COLO668 (cell line): ENCODE measurements at regions not wholly inside any gene's neighbourhood (a gene's known extent, or its start where the extent isn't known, plus 50 kb on each side); places are given as distances from the start of the nearest gene placed in this dataset.
A peak's percentile ranks its signal among the peaks of the same experiment; 100 is the strongest.

Experiments used
- DNase-seq: peaks from one replicate; lab custom pipeline; 2025; ENCODE audit not compliant: unreplicated experiment; lab: John Stamatoyannopoulos, UW

DNA sequence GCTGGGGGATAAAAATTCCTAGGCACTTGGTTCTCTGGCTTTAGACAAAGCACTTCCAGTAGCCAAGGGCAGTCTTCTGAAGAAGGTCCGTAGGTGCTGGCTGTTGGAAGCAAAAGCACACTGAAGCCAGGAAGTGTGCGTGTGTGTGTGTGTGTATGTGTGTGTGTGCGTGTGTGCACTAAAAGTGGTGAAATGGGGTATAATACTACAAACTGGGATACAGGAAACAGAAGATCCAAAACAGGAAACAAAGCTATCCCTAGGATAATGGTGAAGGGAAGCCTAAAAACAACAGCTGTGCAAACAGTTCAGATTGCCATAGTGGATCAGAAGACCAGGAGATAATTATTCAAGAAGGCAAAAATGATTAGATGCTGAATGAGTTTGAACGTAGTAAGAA lies 103.4 kb downstream of the IL20RB start:
- peak; percentile 4 for DNase-seq

DNA sequence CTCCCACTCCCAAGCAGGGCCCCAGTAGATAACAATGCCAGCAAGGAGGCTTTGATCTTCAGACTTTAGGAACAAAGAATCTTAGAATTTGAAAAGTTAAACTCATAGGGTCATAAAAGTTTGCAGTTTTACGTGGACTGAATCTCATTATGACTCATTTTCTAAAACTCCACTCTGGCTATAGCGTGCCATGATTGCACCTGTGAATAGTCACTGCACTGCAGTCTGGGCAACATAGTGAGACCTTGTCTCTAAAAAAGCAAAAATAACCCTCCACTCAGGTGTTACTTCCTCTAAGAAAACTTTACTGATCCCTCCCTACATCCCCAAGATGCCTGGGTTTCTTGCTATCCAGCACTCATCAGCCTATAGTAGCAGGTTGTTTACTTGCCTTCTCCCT lies 104.5 kb downstream of the IL20RB start:
- no peak for DNase-seq

DNA sequence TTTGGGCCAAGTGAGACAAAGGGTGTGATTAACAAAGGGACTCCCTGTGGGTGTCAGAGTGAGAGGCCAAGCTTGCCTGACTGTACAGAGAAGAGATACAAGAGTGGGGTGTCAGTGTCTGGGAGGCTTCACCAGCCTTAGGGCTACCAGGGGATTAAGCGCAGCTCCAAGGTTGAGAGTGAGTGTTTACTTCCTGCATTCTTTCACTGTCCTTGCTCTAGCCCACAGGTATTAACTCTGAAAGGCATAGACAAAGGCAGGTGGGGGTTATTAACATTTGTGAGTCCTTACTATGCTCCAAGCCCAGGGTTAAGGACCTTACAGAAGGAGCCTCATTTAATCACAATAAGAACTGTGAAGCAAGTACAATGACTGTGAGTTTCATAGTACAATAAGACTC lies 107.6 kb downstream of the IL20RB start:
- no peak for DNase-seq

DNA sequence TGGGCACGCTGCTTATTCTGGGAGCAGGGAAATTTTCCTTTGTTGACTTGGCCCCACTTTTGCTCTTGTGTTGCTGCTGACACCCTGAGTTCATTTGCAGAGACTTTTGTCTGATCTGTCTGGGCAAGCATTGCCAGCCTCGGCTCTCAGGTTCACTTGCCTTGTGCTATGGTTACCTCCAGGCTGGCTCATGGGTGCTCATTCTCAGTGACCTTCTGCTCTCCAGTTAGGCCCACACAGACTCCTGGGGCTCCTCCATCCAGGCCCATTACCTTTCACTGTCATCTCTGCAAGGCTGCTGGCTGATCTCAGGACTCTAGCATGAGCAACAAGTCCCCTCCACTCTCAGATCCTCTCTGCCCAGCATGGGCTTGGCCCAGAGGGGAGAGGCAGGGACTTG lies 108.3 kb downstream of the IL20RB start:
- no peak for DNase-seq

DNA sequence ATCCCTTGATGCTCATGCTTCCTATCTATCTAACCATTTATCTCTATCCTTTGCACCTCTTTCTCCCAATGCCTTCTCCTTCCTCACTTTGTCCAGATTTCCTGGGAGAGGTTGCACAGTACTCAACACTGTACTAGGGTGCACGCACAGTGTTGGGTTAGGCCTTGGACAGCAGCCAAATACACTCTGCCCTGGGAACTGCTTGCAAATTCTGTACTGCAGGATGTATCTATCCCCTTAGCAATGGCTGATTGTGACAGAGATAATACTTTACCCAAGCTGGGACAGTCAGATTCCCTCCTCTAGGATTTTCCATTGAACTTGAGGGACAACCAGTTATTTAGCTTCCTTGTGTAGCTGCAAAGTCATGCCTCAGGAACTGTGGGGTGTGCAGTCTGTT lies 113.3 kb downstream of the IL20RB start:
- peak; percentile 1 for DNase-seq

GRCh38 chr3:137075020-137075419 lies 117.2 kb downstream of the IL20RB start:
- no peak for DNase-seq

- no peak for DNase-seq
These were observed 120.3 kb downstream of the IL20RB start for GRCh38 chr3:137078040-137078439.

DNA sequence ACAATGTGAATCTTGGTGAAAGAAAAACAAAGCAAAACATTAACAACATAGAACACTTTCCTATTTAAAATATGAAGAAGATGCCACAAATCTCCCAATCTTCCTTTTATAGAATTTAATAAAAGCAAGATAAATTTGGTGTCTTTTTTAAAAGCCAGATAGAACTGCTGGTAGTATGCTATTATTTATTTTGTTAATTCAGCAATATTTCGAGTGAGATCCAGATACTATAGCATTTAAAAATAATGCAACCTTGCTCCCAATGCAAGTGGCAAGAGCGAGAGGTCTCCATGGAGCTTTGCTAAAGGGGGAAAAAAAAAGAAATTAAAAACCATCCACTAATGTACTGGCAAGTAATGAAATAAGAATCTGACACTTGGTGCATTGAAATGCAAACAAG lies 121.8 kb downstream of the IL20RB start:
- no peak for DNase-seq

- DNase-seq = no peak
These were observed 123.9 kb downstream of the IL20RB start for GRCh38 chr3:137081711-137082110.

DNA sequence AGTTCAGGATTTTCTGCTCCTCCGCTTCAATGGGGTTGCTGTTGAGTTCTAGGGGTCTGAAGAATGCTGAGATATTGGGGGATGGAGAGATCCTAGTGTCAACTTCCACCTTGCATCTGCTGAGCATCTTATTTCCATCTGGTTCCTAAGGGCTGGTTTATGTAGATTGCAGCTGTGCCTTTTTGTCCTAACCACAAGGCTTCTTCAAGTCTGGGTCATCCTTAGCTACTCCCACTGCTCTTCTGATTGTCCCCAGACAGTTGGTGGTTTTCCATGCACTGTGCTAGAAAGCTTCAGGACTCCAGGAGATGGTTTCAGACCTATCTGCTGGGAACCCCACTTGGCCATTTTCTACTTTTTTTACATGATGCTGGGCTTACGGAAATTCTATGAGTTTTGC lies 125.0 kb downstream of the IL20RB start:
- DNase-seq = no peak

DNA sequence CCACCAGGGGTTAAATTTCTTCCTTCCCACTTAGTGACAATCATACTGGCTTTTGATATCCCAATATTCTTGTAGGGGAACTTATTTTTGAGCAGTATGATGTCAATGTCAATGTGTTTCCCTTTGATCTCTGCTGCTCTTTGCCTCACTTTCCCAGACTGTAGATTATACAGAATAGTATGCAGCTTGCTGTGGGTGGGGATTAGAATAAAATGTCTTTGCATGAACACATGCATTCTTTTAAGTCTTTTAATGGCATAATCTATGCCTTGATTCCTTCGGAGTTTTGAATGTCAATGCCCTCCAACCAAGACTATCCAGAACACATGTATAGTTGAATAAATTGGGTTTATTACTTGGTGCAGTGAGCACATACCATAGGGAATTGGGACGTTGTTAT lies 125.5 kb downstream of the IL20RB start:
- no peak for DNase-seq

DNA sequence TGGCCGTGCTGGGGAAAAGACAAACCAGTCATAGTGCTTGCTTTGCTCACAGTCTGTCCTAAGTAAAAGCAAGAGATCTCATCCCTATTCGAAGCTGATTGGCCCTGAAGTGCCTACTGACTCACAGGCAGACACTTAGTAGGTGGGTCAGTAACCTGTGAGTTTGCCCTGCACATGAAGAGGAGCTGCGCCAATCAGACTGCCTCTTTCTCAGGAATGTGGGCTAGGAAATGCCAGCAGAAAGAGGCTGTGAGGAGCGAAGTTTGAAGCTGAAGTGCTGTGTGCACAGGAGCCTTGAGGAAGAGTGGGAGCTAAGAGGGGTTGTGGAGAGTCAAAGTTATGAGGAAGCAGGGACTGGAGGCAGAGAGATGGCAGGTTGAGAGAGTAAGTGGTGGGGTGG lies 126.8 kb downstream of the IL20RB start:
- no peak for DNase-seq

- no peak for DNase-seq
These were observed 139.6 kb downstream of the IL20RB start for GRCh38 chr3:137097386-137097785.

GRCh38 chr3:137097852-137098251 lies 140.1 kb downstream of the IL20RB start:
- no peak for DNase-seq

GRCh38 chr3:137099364-137100219 lies 141.8 kb downstream of the IL20RB start:
- no peak for DNase-seq

- DNase-seq = no peak
These were observed 142.5 kb downstream of the IL20RB start for GRCh38 chr3:137100326-137100725.

- no peak for DNase-seq
These were observed 146.0 kb downstream of the IL20RB start for GRCh38 chr3:137103739-137104138.

DNA sequence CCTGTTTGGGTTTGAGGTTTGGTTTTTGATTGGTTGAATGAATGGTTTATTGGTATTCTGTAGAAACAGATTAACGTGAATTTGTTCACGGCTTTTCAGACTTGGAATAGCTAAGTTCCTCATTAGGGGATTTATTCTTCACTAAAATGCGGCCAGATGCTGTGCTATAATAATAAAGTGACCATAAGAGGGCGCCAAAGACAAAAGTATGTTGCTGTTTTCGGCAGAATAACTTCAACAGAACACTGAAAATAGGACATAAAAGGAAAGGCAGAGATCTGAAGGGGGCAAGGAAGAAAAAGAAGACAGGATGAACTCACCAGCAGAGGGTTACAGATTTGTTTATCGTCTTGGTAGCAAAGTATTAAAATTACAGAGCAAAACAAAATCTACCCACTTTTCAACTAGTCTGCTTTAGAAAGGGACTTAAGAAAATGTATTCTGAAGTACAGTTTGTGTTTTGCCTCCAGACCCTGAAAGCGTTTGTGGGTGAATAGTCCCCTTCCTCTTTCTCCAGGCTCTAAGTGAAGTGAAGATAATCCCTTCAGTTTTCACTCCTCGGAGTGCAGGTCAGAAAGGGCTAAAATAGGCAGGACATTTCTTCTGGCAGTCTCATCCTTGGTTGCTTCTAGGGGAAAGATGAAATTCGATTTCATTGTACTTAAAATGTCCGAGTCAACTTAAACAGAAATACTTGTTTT lies 147.6 kb downstream of the IL20RB start:
- DNase-seq = peak; percentile 10

- no peak for DNase-seq
These were observed 148.9 kb downstream of the IL20RB start for GRCh38 chr3:137106612-137107240.

DNA sequence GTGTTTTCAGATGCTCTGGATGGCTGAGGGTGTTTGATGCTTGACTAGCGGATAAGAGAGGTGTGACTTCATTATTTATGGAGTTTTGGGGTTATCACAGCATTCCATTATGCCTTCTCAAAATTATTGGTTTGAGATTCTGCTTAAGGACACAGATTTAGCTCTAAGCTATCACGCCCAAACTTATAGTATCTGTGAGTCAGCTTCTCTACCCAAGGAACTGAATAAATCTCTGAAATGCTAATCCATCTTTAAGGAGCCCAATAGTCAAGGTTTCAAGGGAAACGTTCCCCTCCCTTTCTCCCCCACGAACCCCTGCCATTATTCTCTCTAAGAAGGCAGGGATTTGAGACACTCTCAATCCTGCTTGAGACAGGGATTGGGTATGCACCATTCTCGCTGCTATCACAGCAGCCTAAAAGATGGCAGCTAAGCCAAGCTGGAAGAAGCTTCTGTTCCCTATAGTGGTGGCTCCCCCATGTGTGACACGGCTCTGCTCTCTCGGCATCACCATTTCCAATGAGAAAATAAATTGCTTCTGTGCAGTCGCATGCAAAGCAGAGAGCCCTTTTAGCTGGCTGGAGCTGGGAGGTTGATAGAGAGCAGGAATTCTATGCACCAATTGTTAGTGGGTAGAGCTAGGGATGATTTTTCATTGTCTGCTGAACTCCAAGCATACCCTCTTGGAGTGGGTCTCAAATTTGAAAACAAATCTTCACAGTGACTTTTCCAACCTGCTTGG lies 151.1 kb downstream of the IL20RB start:
- no peak for DNase-seq

DNA sequence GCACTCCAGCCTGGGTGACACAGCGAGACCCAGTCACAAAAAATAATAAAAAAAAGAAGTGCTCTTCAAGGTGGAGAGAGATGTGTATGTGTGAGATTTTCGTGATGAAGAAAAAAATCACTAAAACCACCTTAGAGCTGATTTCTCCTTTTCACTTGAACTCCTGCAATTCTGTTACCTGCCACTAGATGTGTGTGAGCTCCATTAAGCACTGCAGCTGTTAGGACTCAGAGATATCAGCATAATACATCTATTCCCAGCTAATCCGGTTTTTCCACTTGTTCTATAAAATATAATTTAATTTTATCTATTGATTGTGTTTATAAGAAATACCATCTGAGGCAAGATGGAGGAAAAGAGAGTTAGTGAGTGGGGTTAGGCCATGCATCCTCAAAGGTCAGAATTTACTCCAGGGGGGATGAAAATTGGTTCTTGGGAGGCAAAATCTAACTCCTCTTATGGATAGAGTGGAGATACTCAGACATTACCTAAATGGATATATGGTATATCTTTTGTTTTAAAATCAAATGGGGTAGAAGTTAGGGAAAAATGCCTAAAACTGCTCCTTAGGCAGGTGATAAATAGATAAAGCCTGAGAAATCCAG lies 152.7 kb downstream of the IL20RB start:
- DNase-seq = peak; percentile 0
